Mesenchymal stem cell (in vitro differentiated cells and primary cell): ENCODE measurements at regions not wholly inside any gene's neighbourhood (a gene's known extent, or its start where the extent isn't known, plus 50 kb on each side); places are given as distances from the start of the nearest gene placed in this dataset.

Experiments
- DNase-seq: peaks from one replicate; pipeline ENCODE4 v3.0.0-alpha.2; 2013
- H2AFZ ChIP-seq: one replicate; pipeline ENCODE4 v1.6.1; 2013; ENCODE audit warnings: low read depth, mild to moderate bottlenecking, control low read depth, inconsistent platforms, low read length, moderate library complexity
- H2AK5ac ChIP-seq: 2 replicates; pipeline ENCODE4 v1.6.1; 2013; ENCODE audit warnings: low read length, moderate library complexity, mild to moderate bottlenecking, inconsistent platforms; ENCODE audit not compliant: severe bottlenecking
- H2BK120ac ChIP-seq: one replicate; pipeline ENCODE4 v1.6.1; 2013; ENCODE audit warnings: low read depth, mild to moderate bottlenecking, inconsistent platforms, low read length, moderate library complexity
- H2BK12ac ChIP-seq, 2 experiments: one replicate each; pipeline ENCODE4 v1.6.1; 2013; ENCODE audit warnings: inconsistent platforms in 2 of 2, low read length in 2 of 2, mild to moderate bottlenecking in 2 of 2, moderate library complexity in 2 of 2, control low read depth in 1 of 2
- H2BK15ac ChIP-seq: one replicate; pipeline ENCODE4 v1.6.1; 2013; ENCODE audit warnings: mild to moderate bottlenecking, low read depth, inconsistent platforms; ENCODE audit not compliant: poor library complexity, severe bottlenecking
- H2BK5ac ChIP-seq: 2 replicates; pipeline ENCODE4 v1.6.1; 2013; ENCODE audit warnings: low read depth, mild to moderate bottlenecking, low read length, control low read depth, inconsistent platforms; ENCODE audit not compliant: poor library complexity, severe bottlenecking
- H3K14ac ChIP-seq, 2 experiments: one replicate each; pipeline ENCODE4 v1.6.1; 2013; ENCODE audit warnings: inconsistent platforms in 2 of 2, low read length in 2 of 2, control low read depth in 1 of 2, mild to moderate bottlenecking in 1 of 2, moderate library complexity in 1 of 2
- H3K18ac ChIP-seq, 2 experiments: one replicate each; pipeline ENCODE4 v1.6.1; 2013; ENCODE audit warnings: inconsistent platforms in 2 of 2, low read length in 2 of 2, control low read depth in 1 of 2, low read depth in 1 of 2, mild to moderate bottlenecking in 1 of 2
- H3K23ac ChIP-seq, 2 experiments: one replicate each; pipeline ENCODE4 v1.6.1; 2013; ENCODE audit warnings: inconsistent platforms in 2 of 2, low read length in 2 of 2, mild to moderate bottlenecking in 2 of 2, moderate library complexity in 2 of 2, control low read depth in 1 of 2
- H3K27ac ChIP-seq: 2 replicates; pipeline ENCODE4 v1.5.1; 2013; ENCODE audit warnings: mild to moderate bottlenecking, moderate library complexity, low read length, control low read depth, inconsistent platforms; ENCODE audit not compliant: poor library complexity, severe bottlenecking
- H3K27me3 ChIP-seq, 2 experiments: 2 replicates each; pipeline versions ENCODE4 v1.6.1 to v1.7.0; 2013; ENCODE audit warnings: low read length in 2 of 2, mild to moderate bottlenecking in 2 of 2, moderate library complexity in 2 of 2, control low read depth in 1 of 2, inconsistent platforms in 1 of 2; ENCODE audit not compliant: control insufficient read depth in 1 of 2, insufficient read depth in 1 of 2
- H3K36me3 ChIP-seq, 2 experiments: 2 replicates each; pipeline versions ENCODE4 v1.6.1 to v1.7.0; 2013; ENCODE audit warnings: low read length in 2 of 2, control low read depth in 1 of 2, inconsistent platforms in 1 of 2, low read depth in 1 of 2, mild to moderate bottlenecking in 1 of 2; ENCODE audit not compliant: insufficient read depth in 2 of 2, control insufficient read depth in 1 of 2
- H3K4ac ChIP-seq, 2 experiments: one replicate each; pipeline ENCODE4 v1.6.1; 2013; ENCODE audit warnings: inconsistent platforms in 2 of 2, low read length in 2 of 2, mild to moderate bottlenecking in 2 of 2, moderate library complexity in 2 of 2, control low read depth in 1 of 2, low read depth in 1 of 2
- H3K4me1 ChIP-seq: 2 replicates; pipeline ENCODE4 v1.6.1; 2013; ENCODE audit warnings: low read depth, low read length, control low read depth; ENCODE audit not compliant: control insufficient read depth, insufficient read depth
- H3K4me2 ChIP-seq: 2 replicates; pipeline ENCODE4 v1.6.1; 2013; ENCODE audit warnings: low read length, mild to moderate bottlenecking, inconsistent platforms; ENCODE audit not compliant: poor library complexity, severe bottlenecking
- H3K4me3 ChIP-seq, 2 experiments: 2 replicates each; pipeline versions ENCODE4 v1.5.1 to v1.7.0; 2013; ENCODE audit warnings: low read length in 2 of 2, mild to moderate bottlenecking in 2 of 2, control low read depth in 1 of 2, low read depth in 1 of 2; ENCODE audit not compliant: insufficient read depth in 1 of 2
- H3K79me1 ChIP-seq: replicated peaks from 2 replicates; pipeline ENCODE4 v1.6.1; 2013; ENCODE audit warnings: mild to moderate bottlenecking, control low read depth, low read length, inconsistent platforms; ENCODE audit not compliant: poor library complexity, severe bottlenecking
- H3K9ac ChIP-seq: 2 replicates; pipeline ENCODE4 v1.7.0; 2013; ENCODE audit warnings: mild to moderate bottlenecking, low read length, moderate library complexity
- H3K9me3 ChIP-seq: 2 replicates; pipeline ENCODE4 v1.7.0; 2013; ENCODE audit warnings: mild to moderate bottlenecking, low read length; ENCODE audit not compliant: control insufficient read depth
- H4K8ac ChIP-seq: one replicate; pipeline ENCODE4 v1.6.1; 2013; ENCODE audit warnings: inconsistent platforms, mild to moderate bottlenecking, low read length, moderate library complexity
- H4K91ac ChIP-seq: one replicate; pipeline ENCODE4 v1.6.1; 2013; ENCODE audit warnings: mild to moderate bottlenecking, low read length, inconsistent platforms
- WGBS: methylation state at CpG from one replicate; pipeline ENCODE4 v1.1.7; 2013; ENCODE audit warnings: mixed read lengths; 5-methylcytosine and 5-hydroxymethylcytosine counted together

GRCh38 chr16:49022351-49022963 lies 259.2 kb downstream of the CBLN1 start:
- no peak overlapping the region for H3K4ac ChIP-seq
- 90% methylated on average over 12 of the region's 12 CpGs for WGBS
- no peak overlapping the region for H3K14ac ChIP-seq

DNA sequence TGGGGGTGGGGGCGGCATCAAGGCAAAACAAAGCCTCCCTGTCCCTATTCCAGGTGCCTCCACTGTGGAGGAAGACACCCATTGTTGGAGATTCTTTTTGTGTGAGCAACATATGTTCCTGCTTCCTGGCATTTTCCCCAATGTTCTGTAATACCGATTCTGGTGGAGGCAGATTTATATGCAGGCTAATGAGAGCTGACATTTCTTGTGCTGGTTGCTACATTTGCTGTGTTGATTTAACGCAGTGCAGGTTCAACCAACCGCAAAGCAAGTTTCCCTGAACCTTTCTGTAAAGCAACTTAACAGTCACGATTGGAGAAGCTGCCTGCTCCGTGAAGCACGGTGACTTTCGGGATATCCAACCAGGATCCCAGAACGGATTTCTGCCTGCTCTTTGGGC lies 260.5 kb downstream of the CBLN1 start:
- H3K23ac ChIP-seq = no peak overlapping the region
- no peaks in the 10 kb centered on the region for H3K9me3 ChIP-seq
- H3K14ac ChIP-seq = no peak overlapping the region
- peak; percentile 1 for DNase-seq
- no peak overlapping the region for H2BK12ac ChIP-seq
- H2BK5ac ChIP-seq = no peak overlapping the region
- H3K36me3 ChIP-seq = no peaks in the 10 kb centered on the region
- no peak overlapping the region for H4K8ac ChIP-seq
- H3K18ac ChIP-seq = no peak overlapping the region
- H3K4me1 ChIP-seq = peaks cover 16% of the 10 kb centered on the region
- H3K4ac ChIP-seq = no peak overlapping the region
- no peak overlapping the region for H2BK15ac ChIP-seq
- H3K9ac ChIP-seq = no peak overlapping the region
- no peaks in the 10 kb centered on the region for H3K79me1 ChIP-seq
- H2BK120ac ChIP-seq = no peak overlapping the region
- peaks cover 0 to 30% of the 10 kb centered on the region in 2 experiments for H3K27me3 ChIP-seq
- H3K27ac ChIP-seq = no peak overlapping the region
- no peak overlapping the region for H3K4me2 ChIP-seq
- no peak overlapping the region for H4K91ac ChIP-seq
- WGBS = 54% methylated on average over 9 of the region's 9 CpGs
- peak overlapping the region in 1 of 2 experiments; percentile 60 for H3K4me3 ChIP-seq
- no peak overlapping the region for H2AK5ac ChIP-seq
- H2AFZ ChIP-seq = no peak overlapping the region

More at GRCh38 chr16:49022351-49022963, 259.2 kb downstream of the CBLN1 start:
- Histone ChIP-seq H3K79me1 (no peaks in the 10 kb centered on the region), H3K9ac (no peak overlapping the region), H2BK15ac (no peak overlapping the region), H3K9me3 (no peaks in the 10 kb centered on the region), H2BK120ac (no peak overlapping the region), H4K91ac (no peak overlapping the region), H4K8ac (no peak overlapping the region), H3K27me3 (peaks cover 0 to 35% of the 10 kb centered on the region in 2 experiments), H3K36me3 (no peaks in the 10 kb centered on the region), H3K23ac (no peak overlapping the region), H3K4me3 (no peak overlapping the region), H2AFZ (no peak overlapping the region), H2AK5ac (no peak overlapping the region), H2BK12ac (no peak overlapping the region), H3K4me2 (no peak overlapping the region), H3K4me1 (peaks cover 16% of the 10 kb centered on the region), H3K18ac (no peak overlapping the region), H3K27ac (no peak overlapping the region), H2BK5ac (no peak overlapping the region)
- DNase-seq = no peak

- H4K8ac ChIP-seq = no peak overlapping the region
- no peak overlapping the region for H3K18ac ChIP-seq
- no peak for DNase-seq
- H2AFZ ChIP-seq = no peak overlapping the region
- H2BK15ac ChIP-seq = no peak overlapping the region
- H3K23ac ChIP-seq = no peak overlapping the region
- no peak overlapping the region for H3K4ac ChIP-seq
- no peak overlapping the region for H4K91ac ChIP-seq
- H3K4me2 ChIP-seq = no peak overlapping the region
- H3K27me3 ChIP-seq = peaks cover 0 to 32% of the 10 kb centered on the region in 2 experiments
- H3K4me1 ChIP-seq = peaks cover 16% of the 10 kb centered on the region
- no peak overlapping the region for H2BK12ac ChIP-seq
- H2BK5ac ChIP-seq = no peak overlapping the region
- H3K27ac ChIP-seq = no peak overlapping the region
- H3K9me3 ChIP-seq = no peaks in the 10 kb centered on the region
- no peaks in the 10 kb centered on the region for H3K36me3 ChIP-seq
- H3K4me3 ChIP-seq = peak overlapping the region in 1 of 2 experiments; percentile 60
- H2AK5ac ChIP-seq = no peak overlapping the region
- no peak overlapping the region for H2BK120ac ChIP-seq
- no peaks in the 10 kb centered on the region for H3K79me1 ChIP-seq
- H3K14ac ChIP-seq = no peak overlapping the region
- WGBS = 75% methylated on average over 5 of the region's 5 CpGs
- H3K9ac ChIP-seq = no peak overlapping the region
Measured at GRCh38 chr16:49020436-49020835, 261.2 kb downstream of the CBLN1 start.

DNA sequence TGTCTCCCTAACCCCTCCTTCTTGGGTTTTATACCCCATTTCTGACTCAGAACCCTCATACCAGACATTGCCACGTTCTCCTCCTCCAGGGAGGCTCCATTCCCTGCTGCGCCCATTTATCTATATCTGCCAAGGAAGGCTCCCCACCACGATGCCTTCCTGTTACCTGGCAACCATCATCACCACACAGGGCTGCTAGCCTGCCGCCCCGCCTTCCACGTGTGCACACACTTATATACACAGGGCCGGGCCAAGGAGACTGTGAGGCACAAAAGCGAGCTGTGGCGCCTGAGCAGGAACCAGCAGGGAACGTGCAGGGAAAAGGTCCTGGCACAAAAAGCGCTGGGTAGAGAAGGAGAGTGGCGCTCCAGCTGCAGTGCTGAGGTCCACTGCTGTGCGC lies 261.8 kb downstream of the CBLN1 start:
- Histone ChIP-seq H3K4me1 (peaks cover 14% of the 10 kb centered on the region), H3K14ac (no peak overlapping the region), H3K23ac (no peak overlapping the region), H4K91ac (no peak overlapping the region), H3K36me3 (no peaks in the 10 kb centered on the region), H3K4me2 (no peak overlapping the region), H3K9me3 (no peaks in the 10 kb centered on the region), H2AFZ (no peak overlapping the region), H4K8ac (no peak overlapping the region), H3K79me1 (no peaks in the 10 kb centered on the region), H2AK5ac (no peak overlapping the region), H3K4ac (no peak overlapping the region), H3K4me3 (no peak overlapping the region), H2BK5ac (no peak overlapping the region), H3K18ac (no peak overlapping the region), H3K9ac (no peak overlapping the region), H3K27ac (no peak overlapping the region), H3K27me3 (peaks cover 0 to 38% of the 10 kb centered on the region in 2 experiments), H2BK15ac (no peak overlapping the region), H2BK12ac (no peak overlapping the region), H2BK120ac (no peak overlapping the region)
- DNase-seq = no peak
- WGBS = 75% methylated on average over 13 of the region's 13 CpGs
